ENCODE measurements at regions not wholly inside any gene's neighbourhood (a gene's known extent, or its start where the extent isn't known, plus 50 kb on each side); places are given as distances from the start of the nearest gene placed in this dataset.

DNA sequence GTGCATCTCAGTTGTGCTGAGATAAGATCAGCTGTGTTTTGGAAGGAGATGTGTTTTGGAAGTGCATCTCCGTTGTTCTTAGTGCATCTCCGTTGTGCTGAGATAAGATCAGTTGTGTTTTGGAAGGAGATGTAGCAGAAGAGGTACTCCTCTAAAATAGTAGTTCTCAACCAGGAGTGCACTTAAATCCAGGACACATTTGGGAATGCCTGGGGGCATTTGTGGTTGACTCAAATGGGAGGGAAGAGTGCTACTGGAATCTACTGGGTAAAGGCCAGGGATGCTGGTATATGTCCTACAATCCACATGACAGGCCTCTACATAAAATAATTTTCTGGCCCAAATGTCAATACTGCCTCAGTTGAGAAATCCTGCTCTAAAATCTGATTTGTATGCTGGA is 70.8 kb upstream of the CHRDL1 start:
- no peak for TF ChIP-seq ZNF70 (CRISPR knock-in tag; IDR thresholded peaks at IDR 0.05)
- TF ChIP-seq, protein P1, sequence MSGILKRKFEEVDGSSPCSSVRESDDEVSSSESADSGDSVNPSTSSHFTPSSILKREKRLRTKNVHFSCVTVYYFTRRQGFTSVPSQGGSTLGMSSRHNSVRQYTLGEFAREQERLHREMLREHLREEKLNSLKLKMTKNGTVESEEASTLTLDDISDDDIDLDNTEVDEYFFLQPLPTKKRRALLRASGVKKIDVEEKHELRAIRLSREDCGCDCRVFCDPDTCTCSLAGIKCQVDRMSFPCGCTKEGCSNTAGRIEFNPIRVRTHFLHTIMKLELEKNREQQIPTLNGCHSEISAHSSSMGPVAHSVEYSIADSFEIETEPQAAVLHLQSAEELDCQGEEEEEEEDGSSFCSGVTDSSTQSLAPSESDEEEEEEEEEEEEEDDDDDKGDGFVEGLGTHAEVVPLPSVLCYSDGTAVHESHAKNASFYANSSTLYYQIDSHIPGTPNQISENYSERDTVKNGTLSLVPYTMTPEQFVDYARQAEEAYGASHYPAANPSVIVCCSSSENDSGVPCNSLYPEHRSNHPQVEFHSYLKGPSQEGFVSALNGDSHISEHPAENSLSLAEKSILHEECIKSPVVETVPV (CRISPR knock-in tag; IDR thresholded peaks at IDR 0.05): no peak
- TF ChIP-seq GLIS3 (CRISPR knock-in tag; IDR thresholded peaks at IDR 0.05): no peak
- TF ChIP-seq ESRRG (CRISPR knock-in tag; IDR thresholded peaks at IDR 0.05): no peak
- no peak for TF ChIP-seq TCF4 (CRISPR knock-in tag; IDR thresholded peaks at IDR 0.05; ENCODE audit: borderline replicate concordance)
- no peak for TF ChIP-seq ARNTL (CRISPR knock-in tag; IDR thresholded peaks at IDR 0.05; ENCODE audit: borderline replicate concordance, low read depth)
- TF ChIP-seq, protein P2, sequence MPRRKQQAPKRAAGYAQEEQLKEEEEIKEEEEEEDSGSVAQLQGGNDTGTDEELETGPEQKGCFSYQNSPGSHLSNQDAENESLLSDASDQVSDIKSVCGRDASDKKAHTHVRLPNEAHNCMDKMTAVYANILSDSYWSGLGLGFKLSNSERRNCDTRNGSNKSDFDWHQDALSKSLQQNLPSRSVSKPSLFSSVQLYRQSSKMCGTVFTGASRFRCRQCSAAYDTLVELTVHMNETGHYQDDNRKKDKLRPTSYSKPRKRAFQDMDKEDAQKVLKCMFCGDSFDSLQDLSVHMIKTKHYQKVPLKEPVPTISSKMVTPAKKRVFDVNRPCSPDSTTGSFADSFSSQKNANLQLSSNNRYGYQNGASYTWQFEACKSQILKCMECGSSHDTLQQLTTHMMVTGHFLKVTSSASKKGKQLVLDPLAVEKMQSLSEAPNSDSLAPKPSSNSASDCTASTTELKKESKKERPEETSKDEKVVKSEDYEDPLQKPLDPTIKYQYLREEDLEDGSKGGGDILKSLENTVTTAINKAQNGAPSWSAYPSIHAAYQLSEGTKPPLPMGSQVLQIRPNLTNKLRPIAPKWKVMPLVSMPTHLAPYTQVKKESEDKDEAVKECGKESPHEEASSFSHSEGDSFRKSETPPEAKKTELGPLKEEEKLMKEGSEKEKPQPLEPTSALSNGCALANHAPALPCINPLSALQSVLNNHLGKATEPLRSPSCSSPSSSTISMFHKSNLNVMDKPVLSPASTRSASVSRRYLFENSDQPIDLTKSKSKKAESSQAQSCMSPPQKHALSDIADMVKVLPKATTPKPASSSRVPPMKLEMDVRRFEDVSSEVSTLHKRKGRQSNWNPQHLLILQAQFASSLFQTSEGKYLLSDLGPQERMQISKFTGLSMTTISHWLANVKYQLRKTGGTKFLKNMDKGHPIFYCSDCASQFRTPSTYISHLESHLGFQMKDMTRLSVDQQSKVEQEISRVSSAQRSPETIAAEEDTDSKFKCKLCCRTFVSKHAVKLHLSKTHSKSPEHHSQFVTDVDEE (CRISPR knock-in tag; IDR thresholded peaks at IDR 0.05): no peak
- TF ChIP-seq, protein P3, sequence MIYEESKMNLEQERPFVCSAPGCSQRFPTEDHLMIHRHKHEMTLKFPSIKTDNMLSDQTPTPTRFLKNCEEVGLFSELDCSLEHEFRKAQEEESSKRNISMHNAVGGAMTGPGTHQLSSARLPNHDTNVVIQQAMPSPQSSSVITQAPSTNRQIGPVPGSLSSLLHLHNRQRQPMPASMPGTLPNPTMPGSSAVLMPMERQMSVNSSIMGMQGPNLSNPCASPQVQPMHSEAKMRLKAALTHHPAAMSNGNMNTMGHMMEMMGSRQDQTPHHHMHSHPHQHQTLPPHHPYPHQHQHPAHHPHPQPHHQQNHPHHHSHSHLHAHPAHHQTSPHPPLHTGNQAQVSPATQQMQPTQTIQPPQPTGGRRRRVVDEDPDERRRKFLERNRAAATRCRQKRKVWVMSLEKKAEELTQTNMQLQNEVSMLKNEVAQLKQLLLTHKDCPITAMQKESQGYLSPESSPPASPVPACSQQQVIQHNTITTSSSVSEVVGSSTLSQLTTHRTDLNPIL (CRISPR knock-in tag; IDR thresholded peaks at IDR 0.05; ENCODE audit: low read depth): no peak
- no peak for TF ChIP-seq ZNF8 (CRISPR knock-in tag; IDR thresholded peaks at IDR 0.05)
- TF ChIP-seq, protein P4, sequence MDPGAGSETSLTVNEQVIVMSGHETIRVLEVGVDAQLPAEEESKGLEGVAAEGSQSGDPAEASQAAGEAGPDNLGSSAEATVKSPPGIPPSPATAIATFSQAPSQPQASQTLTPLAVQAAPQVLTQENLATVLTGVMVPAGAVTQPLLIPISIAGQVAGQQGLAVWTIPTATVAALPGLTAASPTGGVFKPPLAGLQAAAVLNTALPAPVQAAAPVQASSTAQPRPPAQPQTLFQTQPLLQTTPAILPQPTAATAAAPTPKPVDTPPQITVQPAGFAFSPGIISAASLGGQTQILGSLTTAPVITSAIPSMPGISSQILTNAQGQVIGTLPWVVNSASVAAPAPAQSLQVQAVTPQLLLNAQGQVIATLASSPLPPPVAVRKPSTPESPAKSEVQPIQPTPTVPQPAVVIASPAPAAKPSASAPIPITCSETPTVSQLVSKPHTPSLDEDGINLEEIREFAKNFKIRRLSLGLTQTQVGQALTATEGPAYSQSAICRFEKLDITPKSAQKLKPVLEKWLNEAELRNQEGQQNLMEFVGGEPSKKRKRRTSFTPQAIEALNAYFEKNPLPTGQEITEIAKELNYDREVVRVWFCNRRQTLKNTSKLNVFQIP (CRISPR knock-in tag; IDR thresholded peaks at IDR 0.05; ENCODE audit: borderline replicate concordance, low read depth): no peak
- no peak for TF ChIP-seq ZNF565 (CRISPR knock-in tag; conservative IDR thresholded peaks at IDR 0.05; ENCODE audit: low read depth)
- TF ChIP-seq OSR1 (CRISPR knock-in tag; IDR thresholded peaks at IDR 0.05): no peak
- no peak for TF ChIP-seq BACH2 (CRISPR knock-in tag; IDR thresholded peaks at IDR 0.05; ENCODE audit: borderline replicate concordance)
